Liver (tissue), 8 donors: ENCODE measurements at regions not wholly inside any gene's neighbourhood (a gene's known extent, or its start where the extent isn't known, plus 50 kb on each side); places are given as distances from the start of the nearest gene placed in this dataset.

Experiments used
- DNase-seq: peaks from one replicate; pipeline ENCODE4 v3.0.0-alpha.2; 2017; ENCODE audit warnings: low spot score
- H3K27ac ChIP-seq, 2 donors: one replicate each; pipeline ENCODE4 v1.7.0; 2013; ENCODE audit warnings: inconsistent platforms in 2 of 2, low read length in 2 of 2, control low read depth in 1 of 2, low read depth in 1 of 2, mild to moderate bottlenecking in 1 of 2
- H3K27me3 ChIP-seq, 4 donors: one replicate each; pipeline versions ENCODE4 v1.6.1 to v1.7.0; 2013; ENCODE audit warnings: low read length in 3 of 4, inconsistent platforms in 1 of 4, mild to moderate bottlenecking in 1 of 4, moderate library complexity in 1 of 4; ENCODE audit not compliant: control insufficient read depth in 4 of 4, insufficient read depth in 4 of 4
- H3K36me3 ChIP-seq, 4 donors: one replicate each; pipeline versions ENCODE4 v1.6.1 to v1.7.0; 2013; ENCODE audit warnings: low read length in 3 of 4, mild to moderate bottlenecking in 3 of 4, low read depth in 1 of 4, moderate library complexity in 1 of 4; ENCODE audit not compliant: control insufficient read depth in 4 of 4, insufficient read depth in 3 of 4
- H3K4me1 ChIP-seq, 4 donors: one replicate each; pipeline versions ENCODE4 v1.6.1 to v1.7.0; 2013; ENCODE audit warnings: low read length in 3 of 4, mild to moderate bottlenecking in 3 of 4, moderate library complexity in 1 of 4; ENCODE audit not compliant: control insufficient read depth in 4 of 4, insufficient read depth in 4 of 4
- H3K4me3 ChIP-seq, 3 donors: one replicate each; pipeline versions ENCODE4 v1.6.1 to v1.7.0; 2013; ENCODE audit warnings: low read length in 3 of 3, control low read depth in 1 of 3, low read depth in 1 of 3, mild to moderate bottlenecking in 1 of 3
- H3K9ac ChIP-seq, 2 donors: one replicate each; pipeline ENCODE4 v1.7.0; 2013; ENCODE audit warnings: low read length in 2 of 2, mild to moderate bottlenecking in 2 of 2, moderate library complexity in 2 of 2, control low read depth in 1 of 2, low read depth in 1 of 2
- H3K9me3 ChIP-seq, 4 donors: one replicate each; pipeline versions ENCODE4 v1.6.1 to v1.7.0; 2013; ENCODE audit warnings: low read length in 3 of 4; ENCODE audit not compliant: control insufficient read depth in 4 of 4
- CTCF ChIP-seq: fragments of 150-350 bp; IDR thresholded peaks from 2 replicates; pipeline ENCODE4 v1.5.1; 2017; ENCODE audit warnings: improper control_type of control experiment, low read depth, low read length; ENCODE audit not compliant: missing input control
- EGR1 ChIP-seq, 2 donors: IDR thresholded peaks; 2 replicates each; pipeline ENCODE4 v1.6.1; 2016 to 2018; ENCODE audit warnings: antibody characterized with exemption in 2 of 2, low read depth in 2 of 2
- FOXA1 ChIP-seq: IDR thresholded peaks from 2 replicates; pipeline ENCODE4 v1.6.1; 2016; ENCODE audit warnings: antibody characterized with exemption
- FOXA2 ChIP-seq: IDR thresholded peaks from 2 replicates; pipeline ENCODE4 v1.6.1; 2016; ENCODE audit warnings: antibody characterized with exemption
- HNF4A ChIP-seq, 2 donors: conservative IDR thresholded peaks; 2 replicates each; pipeline ENCODE4 v1.6.1; 2016; ENCODE audit warnings: antibody characterized with exemption in 2 of 2, mild to moderate bottlenecking in 2 of 2
- HNF4G ChIP-seq: IDR thresholded peaks from 2 replicates; pipeline ENCODE4 v1.6.1; 2016; ENCODE audit warnings: antibody characterized with exemption
- MAX ChIP-seq: IDR thresholded peaks from 2 replicates; pipeline ENCODE4 v1.6.1; 2016; ENCODE audit warnings: antibody characterized with exemption
- RXRA ChIP-seq, 2 donors: IDR thresholded peaks; 2 replicates each; pipeline ENCODE4 v1.6.1; 2017 to 2018; ENCODE audit warnings: antibody characterized with exemption in 2 of 2, mild to moderate bottlenecking in 1 of 2
- SP1 ChIP-seq: IDR thresholded peaks from 2 replicates; pipeline ENCODE4 v1.6.1; 2018; ENCODE audit warnings: antibody characterized with exemption, mild to moderate bottlenecking
- TAF1 ChIP-seq: conservative IDR thresholded peaks from 2 replicates; pipeline ENCODE4 v1.6.1; 2016; ENCODE audit warnings: antibody characterized with exemption, mild to moderate bottlenecking
- YY1 ChIP-seq: IDR thresholded peaks from 2 replicates; pipeline ENCODE4 v1.6.1; 2016; ENCODE audit warnings: antibody characterized with exemption, mild to moderate bottlenecking
- ZBTB33 ChIP-seq: IDR thresholded peaks from 2 replicates; pipeline ENCODE4 v1.6.1; 2016; ENCODE audit warnings: antibody characterized with exemption
- WGBS: extraction: QIAGEN DNeasy Blood & Tissue Kit; methylation state at CpG from one replicate; pipeline ENCODE4 v1.1.7; 2013; 5-methylcytosine and 5-hydroxymethylcytosine counted together
- TF ChIP-seq, protein P1 (sequence below): IDR thresholded peaks from 2 replicates; pipeline ENCODE4 v1.6.1; 2016; ENCODE audit warnings: antibody characterized with exemption
- TF ChIP-seq, protein P2 (sequence below): IDR thresholded peaks from 2 replicates; pipeline ENCODE4 v1.6.1; 2016; ENCODE audit warnings: antibody characterized with exemption, mild to moderate bottlenecking
- donor health status: healthy.
- donor health status: healthy.
- donor health status: healthy.
- donor health status: healthy.
- donor health status: healthy.

DNA sequence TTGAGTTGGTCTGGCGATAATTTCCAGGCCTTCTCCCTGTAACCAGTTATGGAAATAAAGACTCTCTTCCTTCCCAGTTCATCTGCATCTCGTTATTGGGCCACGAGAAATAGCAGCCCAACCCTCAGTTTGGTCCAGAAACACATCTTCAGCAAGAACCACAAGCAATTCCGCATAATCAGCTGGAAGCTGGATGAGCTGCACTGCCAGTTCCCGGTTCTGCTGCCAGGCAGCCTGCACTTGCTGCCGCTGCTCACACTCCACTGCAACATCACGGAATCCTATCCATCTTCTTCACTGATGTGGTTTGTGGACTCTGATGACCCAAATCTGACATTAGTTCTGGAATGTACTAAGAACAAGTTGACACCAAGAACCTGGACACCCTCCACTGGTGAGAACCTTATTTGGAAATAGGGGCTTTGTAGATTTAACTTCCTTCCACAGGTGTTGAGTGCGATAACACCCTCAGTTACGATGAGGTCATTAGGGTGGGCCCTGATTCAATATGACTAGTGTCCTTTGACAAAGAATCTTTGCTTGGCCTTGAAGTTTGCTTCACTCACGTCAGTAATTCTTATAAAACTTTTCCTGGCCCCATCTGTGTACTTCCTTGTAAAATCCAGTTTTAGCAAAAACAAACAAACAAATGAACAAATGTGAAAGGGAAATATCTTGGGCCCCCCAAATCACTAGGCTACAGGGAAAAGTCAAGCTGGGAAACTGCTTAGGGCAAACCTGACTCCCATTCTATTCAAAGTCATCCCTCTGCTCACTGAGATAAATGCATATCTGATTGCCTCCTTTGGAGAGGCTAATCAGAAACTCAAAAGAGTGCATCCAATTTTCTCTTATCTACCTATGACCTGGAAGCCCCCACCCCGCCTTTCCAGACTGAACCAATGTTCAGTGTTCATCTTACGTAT, 221.9 kb upstream of the PROK2 start:
- H3K27ac ChIP-seq = no peak overlapping the region
- peaks cover 0 to 5% (median 0%) of the 10 kb centered on the region in 4 donors for H3K27me3 ChIP-seq
- H3K4me1 ChIP-seq = no peaks in the 10 kb centered on the region
- 94% methylated on average over 12 of the region's 12 CpGs for WGBS
- no peak overlapping the region for H3K4me3 ChIP-seq
- no peaks in the 10 kb centered on the region for H3K36me3 ChIP-seq
- H3K9me3 ChIP-seq = no peaks in the 10 kb centered on the region
- no peak for TF ChIP-seq FOXA2
- no peak for TF ChIP-seq CTCF
- no peak for TF ChIP-seq RXRA (IDR thresholded peaks at IDR 0.05)
- TF ChIP-seq FOXA1 = no peak
- TF ChIP-seq ZBTB33 = no peak
- no peak overlapping the region for H3K9ac ChIP-seq
- no peak for DNase-seq

DNA sequence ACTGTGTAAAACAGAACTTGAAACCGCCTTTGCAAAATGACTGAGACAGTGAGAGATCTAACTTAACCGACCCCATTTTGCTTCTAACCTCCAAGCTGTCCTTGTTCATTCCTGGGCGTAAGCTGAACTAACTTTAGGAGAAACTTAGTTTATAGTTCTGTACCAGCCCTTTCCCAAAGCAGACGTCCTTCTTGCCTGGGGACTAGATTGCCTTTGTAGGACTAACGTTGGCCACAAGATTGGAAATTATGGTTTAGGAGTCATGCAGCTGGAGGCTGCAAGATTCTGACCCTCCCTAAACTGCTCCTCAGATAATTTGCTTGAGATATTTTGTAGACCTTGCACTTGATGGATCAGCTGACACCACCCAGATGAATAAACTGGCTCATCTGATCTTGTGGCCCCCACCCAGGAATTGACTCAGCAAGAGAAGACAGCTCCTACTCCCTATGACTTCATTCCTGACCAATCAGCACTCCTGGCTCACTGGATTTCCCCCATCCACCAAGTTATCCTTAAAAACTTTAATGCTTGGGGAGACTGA, 219.9 kb upstream of the PROK2 start:
- Histone ChIP-seq H3K27ac (no peak overlapping the region), H3K9ac (no peak overlapping the region), H3K27me3 (peaks cover 0 to 5% (median 0%) of the 10 kb centered on the region in 4 donors), H3K36me3 (no peaks in the 10 kb centered on the region), H3K4me3 (no peak overlapping the region), H3K4me1 (no peaks in the 10 kb centered on the region), H3K9me3 (no peaks in the 10 kb centered on the region)
- TF ChIP-seq RXRA (IDR thresholded peaks at IDR 0.05) (no peak), YY1 (no peak), SP1 (no peak), MAX (no peak), EGR1 (IDR thresholded peaks at IDR 0.05; ENCODE audit: low read depth in 2 of 2) (no peak), FOXA1 (no peak), HNF4A (conservative IDR thresholded peaks at IDR 0.05) (no peak), HNF4G (no peak), CTCF (no peak), ZBTB33 (no peak), TAF1 (no peak)
- TF ChIP-seq, protein P1, sequence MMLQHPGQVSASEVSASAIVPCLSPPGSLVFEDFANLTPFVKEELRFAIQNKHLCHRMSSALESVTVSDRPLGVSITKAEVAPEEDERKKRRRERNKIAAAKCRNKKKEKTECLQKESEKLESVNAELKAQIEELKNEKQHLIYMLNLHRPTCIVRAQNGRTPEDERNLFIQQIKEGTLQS = no peak
- TF ChIP-seq, protein P2, sequence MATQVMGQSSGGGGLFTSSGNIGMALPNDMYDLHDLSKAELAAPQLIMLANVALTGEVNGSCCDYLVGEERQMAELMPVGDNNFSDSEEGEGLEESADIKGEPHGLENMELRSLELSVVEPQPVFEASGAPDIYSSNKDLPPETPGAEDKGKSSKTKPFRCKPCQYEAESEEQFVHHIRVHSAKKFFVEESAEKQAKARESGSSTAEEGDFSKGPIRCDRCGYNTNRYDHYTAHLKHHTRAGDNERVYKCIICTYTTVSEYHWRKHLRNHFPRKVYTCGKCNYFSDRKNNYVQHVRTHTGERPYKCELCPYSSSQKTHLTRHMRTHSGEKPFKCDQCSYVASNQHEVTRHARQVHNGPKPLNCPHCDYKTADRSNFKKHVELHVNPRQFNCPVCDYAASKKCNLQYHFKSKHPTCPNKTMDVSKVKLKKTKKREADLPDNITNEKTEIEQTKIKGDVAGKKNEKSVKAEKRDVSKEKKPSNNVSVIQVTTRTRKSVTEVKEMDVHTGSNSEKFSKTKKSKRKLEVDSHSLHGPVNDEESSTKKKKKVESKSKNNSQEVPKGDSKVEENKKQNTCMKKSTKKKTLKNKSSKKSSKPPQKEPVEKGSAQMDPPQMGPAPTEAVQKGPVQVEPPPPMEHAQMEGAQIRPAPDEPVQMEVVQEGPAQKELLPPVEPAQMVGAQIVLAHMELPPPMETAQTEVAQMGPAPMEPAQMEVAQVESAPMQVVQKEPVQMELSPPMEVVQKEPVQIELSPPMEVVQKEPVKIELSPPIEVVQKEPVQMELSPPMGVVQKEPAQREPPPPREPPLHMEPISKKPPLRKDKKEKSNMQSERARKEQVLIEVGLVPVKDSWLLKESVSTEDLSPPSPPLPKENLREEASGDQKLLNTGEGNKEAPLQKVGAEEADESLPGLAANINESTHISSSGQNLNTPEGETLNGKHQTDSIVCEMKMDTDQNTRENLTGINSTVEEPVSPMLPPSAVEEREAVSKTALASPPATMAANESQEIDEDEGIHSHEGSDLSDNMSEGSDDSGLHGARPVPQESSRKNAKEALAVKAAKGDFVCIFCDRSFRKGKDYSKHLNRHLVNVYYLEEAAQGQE = no peak
- 89% methylated on average over 5 of the region's 5 CpGs for WGBS
- DNase-seq = no peak
